LNCAP (cell line): ENCODE measurements at regions not wholly inside any gene's neighbourhood (a gene's known extent, or its start where the extent isn't known, plus 50 kb on each side); places are given as distances from the start of the nearest gene placed in this dataset.

ENCODE experiments used
- CTCF ChIP-seq: fragments of 450-650 bp; IDR thresholded peaks from 2 replicates; pipeline ENCODE4 v1.5.1; 2017; ENCODE audit warnings: mild to moderate bottlenecking

GRCh38 chr2:8584174-8585066, 97.4 kb upstream of the ID2 start:
- no peak for TF ChIP-seq CTCF

- no peak for TF ChIP-seq CTCF
Measured at GRCh38 chr2:8586457-8587051, 95.3 kb upstream of the ID2 start.

GRCh38 chr2:8587251-8587791, 94.5 kb upstream of the ID2 start:
- no peak for TF ChIP-seq CTCF

- TF ChIP-seq CTCF = no peak
Measured at GRCh38 chr2:8587920-8588830, 93.7 kb upstream of the ID2 start.

GRCh38 chr2:8588831-8589191, 93.0 kb upstream of the ID2 start:
- TF ChIP-seq CTCF = no peak

GRCh38 chr2:8589721-8590120, 92.1 kb upstream of the ID2 start:
- TF ChIP-seq CTCF = no peak

GRCh38 chr2:8590938-8591337, 90.9 kb upstream of the ID2 start:
- TF ChIP-seq CTCF = no peak
